GM23248 (cell line): ENCODE measurements at regions not wholly inside any gene's neighbourhood (a gene's known extent, or its start where the extent isn't known, plus 50 kb on each side); places are given as distances from the start of the nearest gene placed in this dataset.

Experiments
- EZH2 ChIP-seq: fragments of 200-600 bp; sonication (generic); IDR thresholded peaks from 2 replicates; pipeline ENCODE4 v1.6.1; 2018; ENCODE audit warnings: antibody characterized with exemption, mild to moderate bottlenecking; ENCODE audit not compliant: insufficient read depth, poor library complexity, severe bottlenecking
- EZH2phosphoT487 ChIP-seq: fragments of 200-600 bp; sonication (generic); IDR thresholded peaks from 2 replicates; pipeline ENCODE4 v1.6.1; 2018; ENCODE audit warnings: antibody characterized with exemption, moderate library complexity, mild to moderate bottlenecking, low read depth; ENCODE audit not compliant: insufficient read depth

DNA sequence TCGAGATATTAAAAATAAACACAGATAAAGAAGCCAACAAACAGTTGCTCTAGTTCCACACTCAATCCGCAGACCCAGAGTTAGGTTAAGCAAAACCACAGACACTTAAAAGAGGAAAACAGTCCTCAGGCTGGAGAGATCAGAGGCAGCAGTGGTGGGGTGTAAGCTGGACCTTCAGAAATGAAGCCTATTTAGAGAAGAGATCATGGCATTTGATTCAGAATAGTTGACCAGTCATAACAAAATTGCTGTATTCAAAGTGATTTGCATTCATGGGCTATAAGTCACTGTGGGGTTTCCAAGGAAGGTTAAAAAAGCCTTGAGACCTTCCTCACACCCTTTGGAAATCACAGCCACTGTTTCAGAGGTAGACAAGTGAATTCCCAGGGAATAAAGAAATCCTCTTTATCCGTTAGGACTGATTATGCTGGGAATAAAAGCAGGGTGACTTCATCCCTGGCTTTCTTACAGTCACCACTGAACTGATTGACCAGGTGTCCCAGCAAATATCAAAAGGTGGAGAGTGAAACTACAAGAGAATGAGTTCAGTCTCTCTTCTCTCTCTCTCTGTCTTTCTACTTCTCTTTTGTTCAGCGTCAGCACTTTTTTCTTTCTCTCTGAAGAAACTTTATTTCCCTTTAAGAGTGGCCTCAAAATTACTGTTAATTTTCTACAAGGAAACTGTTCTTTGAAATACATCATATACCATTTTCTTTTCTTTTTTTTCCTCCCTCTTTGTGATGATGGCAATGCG, 171.8 kb upstream of the PIK3C3 start:
- TF ChIP-seq EZH2 (no peak), EZH2phosphoT487 (no peak)
